AG10803 (cell line): ENCODE measurements at regions not wholly inside any gene's neighbourhood (a gene's known extent, or its start where the extent isn't known, plus 50 kb on each side); places are given as distances from the start of the nearest gene placed in this dataset.

Experiments used
- DNase-seq: peaks from one replicate; pipeline ENCODE4 v3.0.0; 2010; ENCODE audit warnings: low read depth
- H3K4me3 ChIP-seq: 2 replicates; pipeline ENCODE4 v1.5.1; 2011; ENCODE audit warnings: mild to moderate bottlenecking, low read length, control low read depth
- TF ChIP-seq, protein P1 (sequence below): conservative IDR thresholded peaks from 2 replicates; pipeline ENCODE4 v1.5.1; 2011; ENCODE audit warnings: mild to moderate bottlenecking, low read length, control low read depth, inconsistent platforms

DNA sequence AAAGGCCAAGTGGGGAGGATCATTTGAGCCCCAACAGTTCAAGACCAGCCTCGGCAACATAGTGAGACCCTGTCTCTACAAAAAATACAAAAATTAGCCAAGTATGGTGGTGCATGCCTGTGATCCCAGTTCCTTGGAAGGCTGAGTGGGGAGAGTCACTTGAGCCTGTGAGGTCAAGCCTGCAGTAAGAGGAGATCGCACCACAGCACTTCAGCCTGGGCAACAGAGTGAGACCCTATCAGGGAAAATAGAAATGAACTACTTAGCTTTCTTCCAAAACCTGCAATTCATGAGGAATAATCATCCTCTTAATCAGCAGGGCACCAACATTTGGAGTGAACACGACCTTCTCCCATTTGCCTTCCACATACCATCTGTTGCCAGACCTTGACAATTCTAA, 96.1 kb downstream of the OR2K2 start:
- no peak overlapping the region for H3K4me3 ChIP-seq
- TF ChIP-seq, protein P1, sequence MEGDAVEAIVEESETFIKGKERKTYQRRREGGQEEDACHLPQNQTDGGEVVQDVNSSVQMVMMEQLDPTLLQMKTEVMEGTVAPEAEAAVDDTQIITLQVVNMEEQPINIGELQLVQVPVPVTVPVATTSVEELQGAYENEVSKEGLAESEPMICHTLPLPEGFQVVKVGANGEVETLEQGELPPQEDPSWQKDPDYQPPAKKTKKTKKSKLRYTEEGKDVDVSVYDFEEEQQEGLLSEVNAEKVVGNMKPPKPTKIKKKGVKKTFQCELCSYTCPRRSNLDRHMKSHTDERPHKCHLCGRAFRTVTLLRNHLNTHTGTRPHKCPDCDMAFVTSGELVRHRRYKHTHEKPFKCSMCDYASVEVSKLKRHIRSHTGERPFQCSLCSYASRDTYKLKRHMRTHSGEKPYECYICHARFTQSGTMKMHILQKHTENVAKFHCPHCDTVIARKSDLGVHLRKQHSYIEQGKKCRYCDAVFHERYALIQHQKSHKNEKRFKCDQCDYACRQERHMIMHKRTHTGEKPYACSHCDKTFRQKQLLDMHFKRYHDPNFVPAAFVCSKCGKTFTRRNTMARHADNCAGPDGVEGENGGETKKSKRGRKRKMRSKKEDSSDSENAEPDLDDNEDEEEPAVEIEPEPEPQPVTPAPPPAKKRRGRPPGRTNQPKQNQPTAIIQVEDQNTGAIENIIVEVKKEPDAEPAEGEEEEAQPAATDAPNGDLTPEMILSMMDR, result no peak
- DNase-seq, result no peak

DNA sequence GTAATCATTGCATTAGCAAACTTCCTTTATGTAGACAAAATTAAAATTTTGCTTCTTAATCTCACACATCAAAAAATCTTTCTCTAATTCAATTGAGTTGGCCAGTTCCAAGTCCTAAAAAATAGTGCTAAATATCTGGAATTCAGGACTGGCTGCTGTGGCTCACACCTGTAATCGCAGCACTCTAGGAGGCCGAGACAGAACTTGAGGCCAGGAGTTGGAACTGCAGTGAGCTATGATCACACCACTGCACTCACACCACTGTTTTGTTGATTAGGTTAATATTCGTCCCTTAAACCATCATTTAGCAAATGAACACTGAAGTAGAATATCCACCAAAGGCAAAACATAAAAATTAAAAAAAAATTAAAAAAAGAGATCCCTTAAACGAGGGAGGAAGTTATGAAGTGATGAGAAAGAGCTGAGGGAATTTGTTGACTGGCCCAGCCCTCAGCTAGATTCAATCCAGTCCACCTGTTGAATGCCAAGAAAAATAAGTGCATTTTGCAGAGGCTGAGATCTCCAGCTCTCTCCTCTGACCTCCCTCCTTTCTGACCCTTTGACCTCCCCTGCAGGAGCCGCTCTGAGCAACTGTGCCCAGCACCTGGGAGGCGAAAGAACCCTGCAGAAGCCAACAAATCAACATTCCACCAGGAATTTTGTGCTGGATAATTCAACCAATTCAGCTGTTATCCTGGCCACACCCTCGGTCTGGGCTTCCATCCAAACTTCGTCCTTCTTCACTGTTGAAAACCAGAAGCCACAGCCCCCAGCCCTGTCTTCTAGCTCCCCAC, 96.8 kb downstream of the OR2K2 start:
- no peak for DNase-seq
- H3K4me3 ChIP-seq, result no peak overlapping the region
- TF ChIP-seq, protein P1, result no peak

DNA sequence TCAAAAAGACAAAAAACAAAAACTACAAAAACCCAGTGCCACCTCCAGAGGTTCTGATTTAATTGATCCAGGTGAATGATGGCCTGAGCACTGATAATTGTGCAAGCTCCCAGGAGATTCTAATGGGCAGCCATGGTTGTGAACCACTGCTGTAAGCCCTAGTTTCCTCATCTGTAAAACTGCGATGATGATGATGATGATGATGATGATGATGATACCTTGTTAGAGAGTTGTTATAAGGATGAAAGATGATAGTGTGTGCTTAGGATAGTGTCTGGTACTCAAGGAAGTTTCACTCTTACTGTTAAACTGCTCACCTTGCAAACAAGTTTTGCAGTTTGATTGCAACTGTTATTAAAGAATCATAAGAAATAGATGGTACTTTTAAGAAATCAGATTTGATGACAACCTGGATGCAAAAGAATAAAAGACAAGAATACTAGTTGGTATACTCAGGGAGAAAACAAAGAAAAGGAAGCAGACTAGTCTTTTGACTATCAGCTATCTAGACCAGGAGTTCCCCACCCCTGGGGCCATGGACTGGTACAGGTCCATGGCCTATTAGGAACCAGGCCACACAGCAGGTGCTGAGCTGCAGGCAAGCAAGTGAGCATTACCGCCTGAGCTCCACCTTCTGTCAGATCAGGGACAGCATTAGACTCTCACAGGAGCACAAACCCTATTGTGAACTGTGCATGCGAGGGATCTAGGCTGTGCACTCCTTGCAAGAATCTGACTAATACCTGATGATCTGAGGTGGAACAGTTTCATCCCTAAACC, 98.0 kb downstream of the OR2K2 start:
- TF ChIP-seq, protein P1, result no peak
- H3K4me3 ChIP-seq, result no peak overlapping the region
- no peak for DNase-seq

DNA sequence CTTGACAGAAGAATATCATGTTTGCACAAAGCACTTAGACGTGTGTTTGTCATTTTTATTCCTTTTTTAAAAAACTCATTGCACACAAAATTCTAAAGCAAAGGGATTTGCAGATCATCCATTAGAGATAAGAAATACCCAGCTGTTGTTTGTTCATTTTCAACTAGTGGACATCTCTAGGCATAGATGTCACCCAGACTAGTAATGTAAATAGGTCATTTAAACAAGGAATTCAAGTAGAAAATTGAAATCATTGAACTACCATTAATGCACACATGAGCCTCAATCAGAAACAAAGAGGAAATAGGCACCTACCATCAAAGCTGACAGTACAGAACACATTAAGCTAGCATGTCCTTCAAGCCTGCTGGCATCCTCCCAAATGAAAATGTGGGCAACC, 107.3 kb downstream of the OR2K2 start:
- no peak overlapping the region for H3K4me3 ChIP-seq
- TF ChIP-seq, protein P1, result no peak
- DNase-seq, result no peak

DNA sequence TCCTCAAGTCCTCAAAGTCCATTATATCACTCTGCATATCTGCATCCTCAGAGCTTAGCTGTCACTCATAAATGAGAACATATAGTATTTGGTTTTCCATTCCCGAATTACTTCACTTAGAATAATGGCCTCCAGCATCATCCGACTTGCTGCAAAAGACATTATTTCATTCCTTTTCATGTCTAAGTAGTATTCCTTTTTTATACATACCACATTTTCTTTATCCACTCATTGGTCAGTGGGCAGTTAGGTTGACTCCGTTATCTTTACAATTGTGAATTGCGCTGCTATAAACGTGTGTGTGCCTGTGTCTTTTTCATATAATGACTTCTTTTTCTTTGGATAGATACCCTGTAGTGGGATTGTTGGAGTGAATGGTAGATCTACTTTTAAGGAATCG, 117.2 kb downstream of the OR2K2 start:
- no peak overlapping the region for H3K4me3 ChIP-seq
- DNase-seq, result no peak

DNA sequence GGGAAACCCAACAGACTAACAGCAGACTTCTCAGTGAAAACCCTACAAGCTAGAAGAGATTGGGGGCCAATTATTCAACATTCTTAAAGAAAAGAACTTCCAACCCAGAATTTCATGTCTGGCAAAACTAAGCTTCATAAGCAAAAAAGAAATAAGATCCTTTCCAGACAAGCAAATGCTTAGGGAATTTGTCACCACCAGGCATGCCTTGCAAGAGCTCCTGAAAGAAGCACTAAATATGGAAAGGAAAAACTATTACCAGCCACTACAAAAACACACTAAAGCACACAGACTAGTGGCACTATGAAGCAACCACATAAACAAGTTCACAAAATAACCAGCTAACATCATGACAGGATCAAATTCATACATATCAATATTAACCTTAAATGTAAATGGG, 131.1 kb downstream of the OR2K2 start:
- TF ChIP-seq, protein P1, result no peak
- no peak overlapping the region for H3K4me3 ChIP-seq
- peak; percentile 24 for DNase-seq

More for the DNA sequence above, 117.2 kb downstream of the OR2K2 start:
- TF ChIP-seq, protein P1, result no peak

DNA sequence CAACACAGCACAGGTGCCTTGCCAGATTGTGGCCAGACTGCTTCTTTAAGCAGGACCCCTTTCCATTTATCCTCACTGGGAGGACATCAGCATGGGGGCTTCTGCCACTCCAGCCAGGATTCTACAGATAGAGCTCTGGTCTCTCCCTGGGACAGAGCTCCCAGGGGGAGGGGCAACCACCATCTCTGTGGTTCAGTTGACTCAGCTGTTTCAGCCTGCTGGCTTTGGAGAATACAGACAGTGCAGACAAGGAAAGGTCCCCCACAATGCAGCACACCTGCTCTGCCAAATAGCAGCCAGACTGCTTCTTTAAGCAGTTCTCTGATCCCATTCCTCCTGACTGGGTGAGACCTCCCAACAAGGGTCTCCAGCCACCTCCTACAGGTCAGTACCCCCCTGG, 132.8 kb downstream of the OR2K2 start:
- no peak for DNase-seq
- no peak overlapping the region for H3K4me3 ChIP-seq
- TF ChIP-seq, protein P1, result no peak
